BE2C (cell line): ENCODE measurements at regions not wholly inside any gene's neighbourhood (a gene's known extent, or its start where the extent isn't known, plus 50 kb on each side); places are given as distances from the start of the nearest gene placed in this dataset.
"Not testable (repeated sequence)": the region's sequence is repeated elsewhere in the genome, so short reads cannot be mapped to it uniquely, and the experiment has no call there.

Experiments
- DNase-seq: peaks from one replicate; pipeline ENCODE4 v3.0.0-alpha.2; 2020
- H3K27me3 ChIP-seq: fragments of 250-450 bp; sonication (Bioruptor Pico); 2 replicates; pipeline ENCODE4 v1.5.1; 2020; ENCODE audit warnings: mild to moderate bottlenecking
- H3K36me3 ChIP-seq: fragments of 250-450 bp; sonication (Bioruptor Pico); 2 replicates; pipeline ENCODE4 v1.5.1; 2020; ENCODE audit warnings: mild to moderate bottlenecking
- H3K4me1 ChIP-seq: fragments of 250-450 bp; sonication (Bioruptor Pico); 2 replicates; pipeline ENCODE4 v1.5.1; 2020
- H3K4me3 ChIP-seq: 2 replicates; pipeline ENCODE4 v1.5.1; 2011; ENCODE audit warnings: low read depth, low read length
- H3K9me3 ChIP-seq: fragments of 250-450 bp; sonication (Bioruptor Pico); 2 replicates; pipeline ENCODE4 v1.5.1; 2020
- TF ChIP-seq, protein P1 (sequence below): IDR thresholded peaks from 2 replicates; pipeline ENCODE4 v1.5.1; 2012; ENCODE audit warnings: mild to moderate bottlenecking, low read depth, low read length

DNA sequence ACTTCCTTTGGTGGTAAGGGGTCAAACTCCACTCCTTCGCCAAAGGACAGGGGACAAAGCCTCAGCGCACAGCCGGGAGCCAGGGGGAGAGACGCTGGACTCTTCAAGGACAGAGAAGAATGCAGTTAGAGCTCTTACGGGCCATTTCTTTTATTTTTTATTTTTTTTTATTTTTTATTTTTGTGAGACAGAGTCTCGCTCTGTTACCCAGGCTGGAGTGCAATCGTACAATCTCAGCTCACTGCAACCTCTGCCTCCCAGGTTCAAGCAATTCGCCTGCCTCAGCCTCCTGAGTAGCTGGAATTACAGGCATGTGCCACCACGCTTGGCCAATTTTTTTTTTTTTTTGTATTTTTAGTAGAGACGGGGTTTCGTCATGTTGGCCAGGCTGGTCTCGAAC, 93.2 kb upstream of the RPH3AL start, which contains the start of gene RFLNB:
TSS of gene RFLNB (minus strand) at position 101 of the 400 bp plus-strand sequence.
- DNase-seq, H3K4me3 ChIP-seq, H3K4me1 ChIP-seq, H3K36me3 ChIP-seq, H3K27me3 ChIP-seq, H3K9me3 ChIP-seq: not testable (repeated sequence)

DNA sequence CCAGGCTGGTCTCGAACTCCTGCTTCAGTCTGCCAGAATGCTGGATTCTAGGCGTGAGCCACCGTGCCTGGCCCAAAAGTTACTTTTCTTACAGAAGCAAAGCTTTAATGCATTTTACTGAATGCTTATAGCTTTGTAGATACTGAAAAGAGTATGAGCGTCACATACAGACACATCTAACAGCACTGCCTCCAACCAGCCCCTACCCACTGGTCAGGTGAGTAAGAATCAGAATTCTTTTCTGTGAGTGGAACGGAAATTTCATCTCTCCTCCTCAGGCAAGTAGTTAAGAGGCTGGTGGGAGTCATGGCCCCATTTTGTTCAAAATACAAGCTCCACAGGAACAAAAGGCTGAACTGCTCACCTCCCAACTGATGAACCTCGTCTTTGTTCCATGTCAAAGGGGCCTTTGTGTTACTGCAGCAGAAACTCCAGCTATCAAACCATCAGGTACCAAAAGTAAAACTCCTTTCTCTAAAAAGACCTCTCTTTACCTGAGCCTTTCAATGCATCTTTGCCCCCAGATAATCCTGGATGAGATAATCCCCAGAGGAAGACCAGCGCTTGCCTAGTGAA, 92.4 kb upstream of the RPH3AL start:
- H3K9me3 ChIP-seq, result no peaks in the 10 kb centered on the region
- TF ChIP-seq, protein P1, sequence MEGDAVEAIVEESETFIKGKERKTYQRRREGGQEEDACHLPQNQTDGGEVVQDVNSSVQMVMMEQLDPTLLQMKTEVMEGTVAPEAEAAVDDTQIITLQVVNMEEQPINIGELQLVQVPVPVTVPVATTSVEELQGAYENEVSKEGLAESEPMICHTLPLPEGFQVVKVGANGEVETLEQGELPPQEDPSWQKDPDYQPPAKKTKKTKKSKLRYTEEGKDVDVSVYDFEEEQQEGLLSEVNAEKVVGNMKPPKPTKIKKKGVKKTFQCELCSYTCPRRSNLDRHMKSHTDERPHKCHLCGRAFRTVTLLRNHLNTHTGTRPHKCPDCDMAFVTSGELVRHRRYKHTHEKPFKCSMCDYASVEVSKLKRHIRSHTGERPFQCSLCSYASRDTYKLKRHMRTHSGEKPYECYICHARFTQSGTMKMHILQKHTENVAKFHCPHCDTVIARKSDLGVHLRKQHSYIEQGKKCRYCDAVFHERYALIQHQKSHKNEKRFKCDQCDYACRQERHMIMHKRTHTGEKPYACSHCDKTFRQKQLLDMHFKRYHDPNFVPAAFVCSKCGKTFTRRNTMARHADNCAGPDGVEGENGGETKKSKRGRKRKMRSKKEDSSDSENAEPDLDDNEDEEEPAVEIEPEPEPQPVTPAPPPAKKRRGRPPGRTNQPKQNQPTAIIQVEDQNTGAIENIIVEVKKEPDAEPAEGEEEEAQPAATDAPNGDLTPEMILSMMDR, result no peak
- DNase-seq, result no peak

GRCh38 chr17:443109-443508, 90.5 kb upstream of the RPH3AL start:
- H3K4me1 ChIP-seq, result no peaks in the 10 kb centered on the region
- no peaks in the 10 kb centered on the region for H3K9me3 ChIP-seq
- H3K27me3 ChIP-seq, result no peaks in the 10 kb centered on the region
- TF ChIP-seq, protein P1, result no peak
- DNase-seq, result no peak
- H3K36me3 ChIP-seq, result no peaks in the 10 kb centered on the region
- no peak overlapping the region for H3K4me3 ChIP-seq

More for the DNA sequence above, 92.4 kb upstream of the RPH3AL start:
- no peaks in the 10 kb centered on the region for H3K36me3 ChIP-seq
- H3K27me3 ChIP-seq, result no peaks in the 10 kb centered on the region
- no peak overlapping the region for H3K4me3 ChIP-seq
- H3K4me1 ChIP-seq, result no peaks in the 10 kb centered on the region

- no peaks in the 10 kb centered on the region for H3K27me3 ChIP-seq
- TF ChIP-seq, protein P1, result no peak
- H3K36me3 ChIP-seq, result no peaks in the 10 kb centered on the region
- H3K4me3 ChIP-seq, result no peak overlapping the region
- no peak for DNase-seq
- H3K4me1 ChIP-seq, result no peaks in the 10 kb centered on the region
- no peaks in the 10 kb centered on the region for H3K9me3 ChIP-seq
Observed at GRCh38 chr17:441155-441950, 88.7 kb upstream of the RPH3AL start.

DNA sequence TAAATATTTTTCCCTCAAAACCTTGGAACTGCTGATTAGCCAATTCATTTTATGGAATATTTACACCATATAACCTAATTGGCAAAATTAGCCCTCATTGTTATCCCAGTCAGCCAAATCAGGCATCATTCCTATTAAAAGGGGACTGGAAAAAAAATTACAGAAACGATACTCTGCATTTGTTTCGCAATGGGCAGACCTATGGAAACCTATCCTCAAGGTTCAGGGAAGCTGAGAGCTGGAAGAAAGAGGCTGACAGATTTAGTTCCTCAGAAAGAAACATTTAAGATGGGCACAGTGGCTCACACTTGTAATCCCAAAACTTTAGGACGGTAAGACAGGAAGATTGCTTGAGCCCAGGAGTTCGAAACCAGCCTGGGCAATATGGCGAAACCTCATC, 85.6 kb upstream of the RPH3AL start:
- TF ChIP-seq, protein P1, result no peak
- H3K27me3 ChIP-seq, result no peaks in the 10 kb centered on the region
- H3K36me3 ChIP-seq, result no peaks in the 10 kb centered on the region
- H3K4me1 ChIP-seq, result no peaks in the 10 kb centered on the region
- DNase-seq, result no peak
- no peaks in the 10 kb centered on the region for H3K9me3 ChIP-seq
- no peak overlapping the region for H3K4me3 ChIP-seq

DNA sequence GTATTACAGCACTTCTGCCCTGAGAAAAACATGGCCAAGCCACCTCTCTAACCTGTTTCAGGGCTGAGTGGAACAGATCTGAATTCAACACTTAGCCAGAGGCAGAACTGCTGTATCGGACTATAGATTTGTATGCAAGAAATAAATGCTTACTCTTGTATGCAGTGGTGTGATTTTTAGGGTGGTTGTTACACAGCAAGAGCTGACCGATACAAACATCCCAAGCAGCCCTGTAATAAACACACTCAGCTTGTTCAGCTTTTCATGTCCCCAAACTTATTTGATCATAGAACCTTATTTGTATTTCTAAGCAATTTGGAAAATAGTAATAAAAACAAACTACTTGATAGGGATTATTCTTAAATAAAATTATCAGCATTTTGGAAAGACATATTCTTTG, 84.9 kb upstream of the RPH3AL start:
- TF ChIP-seq, protein P1, result no peak
- Histone ChIP-seq H3K4me1 (no peaks in the 10 kb centered on the region), H3K4me3 (no peak overlapping the region), H3K27me3 (no peaks in the 10 kb centered on the region), H3K9me3 (no peaks in the 10 kb centered on the region), H3K36me3 (no peaks in the 10 kb centered on the region)
- no peak for DNase-seq
